Neutrophil (primary cell): ENCODE measurements at regions not wholly inside any gene's neighbourhood (a gene's known extent, or its start where the extent isn't known, plus 50 kb on each side); places are given as distances from the start of the nearest gene placed in this dataset.

ENCODE experiments used
- H3K27ac ChIP-seq: fragments of 200-600 bp; sonication (generic); 2 replicates; pipeline ENCODE4 v1.5.1; 2016; ENCODE audit warnings: mild to moderate bottlenecking, moderate library complexity
- H3K27me3 ChIP-seq: fragments of 200-600 bp; sonication (generic); 2 replicates; pipeline ENCODE4 v1.6.0; 2016; ENCODE audit warnings: mild to moderate bottlenecking
- H3K36me3 ChIP-seq: fragments of 200-600 bp; sonication (generic); 2 replicates; pipeline ENCODE4 v1.5.1; 2017
- H3K4me1 ChIP-seq, 2 experiments: fragments of 200-600 bp in 1 of 2; sonication (generic) in 1 of 2; 1 replicate in 1 of 2; 2 replicates in 1 of 2; pipeline versions ENCODE4 v1.5.1 to v1.6.1; 2013 to 2016; ENCODE audit warnings: low read depth in 1 of 2, low read length in 1 of 2, mild to moderate bottlenecking in 1 of 2, moderate library complexity in 1 of 2; ENCODE audit not compliant: control insufficient read depth in 1 of 2, insufficient read depth in 1 of 2
- H3K4me3 ChIP-seq, 2 experiments: fragments of 200-600 bp in 1 of 2; sonication (generic) in 1 of 2; 1 replicate in 1 of 2; 2 replicates in 1 of 2; pipeline ENCODE4 v1.5.1; 2013 to 2016; ENCODE audit warnings: low read depth in 1 of 2, low read length in 1 of 2, mild to moderate bottlenecking in 1 of 2, moderate library complexity in 1 of 2
- H3K9me3 ChIP-seq: fragments of 200-600 bp; sonication (generic); 2 replicates; pipeline ENCODE4 v1.5.1; 2016
- TF ChIP-seq, protein P1 (sequence below): fragments of 200-600 bp; sonication (generic); IDR thresholded peaks from 2 replicates; pipeline ENCODE4 v1.5.1; 2016; ENCODE audit warnings: antibody characterized with exemption

DNA sequence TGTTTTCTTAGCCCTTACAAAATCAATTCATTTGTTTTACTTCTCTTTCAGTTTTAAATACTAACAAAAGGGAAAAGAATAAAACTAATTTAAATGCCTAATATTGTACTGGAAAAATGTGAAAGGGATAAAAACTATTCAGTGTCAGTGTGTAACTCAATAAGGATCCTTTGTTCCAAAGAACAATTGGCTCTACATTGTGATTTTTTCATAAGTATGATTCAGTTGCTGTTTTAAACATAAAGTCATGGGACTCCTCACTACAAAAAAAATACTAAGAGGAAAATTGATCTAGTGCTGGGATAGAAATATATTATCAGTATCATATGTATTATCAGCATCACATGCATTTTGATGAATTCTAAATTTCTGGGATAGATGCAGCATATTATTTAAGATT is 199.4 kb upstream of the TRAM1L1 start:
- Histone ChIP-seq H3K9me3 (no peaks in the 10 kb centered on the region), H3K4me1 (no peaks in the 10 kb centered on the region), H3K36me3 (no peaks in the 10 kb centered on the region), H3K27me3 (no peaks in the 10 kb centered on the region), H3K27ac (no peak overlapping the region), H3K4me3 (no peak overlapping the region)
- TF ChIP-seq, protein P1, sequence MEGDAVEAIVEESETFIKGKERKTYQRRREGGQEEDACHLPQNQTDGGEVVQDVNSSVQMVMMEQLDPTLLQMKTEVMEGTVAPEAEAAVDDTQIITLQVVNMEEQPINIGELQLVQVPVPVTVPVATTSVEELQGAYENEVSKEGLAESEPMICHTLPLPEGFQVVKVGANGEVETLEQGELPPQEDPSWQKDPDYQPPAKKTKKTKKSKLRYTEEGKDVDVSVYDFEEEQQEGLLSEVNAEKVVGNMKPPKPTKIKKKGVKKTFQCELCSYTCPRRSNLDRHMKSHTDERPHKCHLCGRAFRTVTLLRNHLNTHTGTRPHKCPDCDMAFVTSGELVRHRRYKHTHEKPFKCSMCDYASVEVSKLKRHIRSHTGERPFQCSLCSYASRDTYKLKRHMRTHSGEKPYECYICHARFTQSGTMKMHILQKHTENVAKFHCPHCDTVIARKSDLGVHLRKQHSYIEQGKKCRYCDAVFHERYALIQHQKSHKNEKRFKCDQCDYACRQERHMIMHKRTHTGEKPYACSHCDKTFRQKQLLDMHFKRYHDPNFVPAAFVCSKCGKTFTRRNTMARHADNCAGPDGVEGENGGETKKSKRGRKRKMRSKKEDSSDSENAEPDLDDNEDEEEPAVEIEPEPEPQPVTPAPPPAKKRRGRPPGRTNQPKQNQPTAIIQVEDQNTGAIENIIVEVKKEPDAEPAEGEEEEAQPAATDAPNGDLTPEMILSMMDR: no peak

DNA sequence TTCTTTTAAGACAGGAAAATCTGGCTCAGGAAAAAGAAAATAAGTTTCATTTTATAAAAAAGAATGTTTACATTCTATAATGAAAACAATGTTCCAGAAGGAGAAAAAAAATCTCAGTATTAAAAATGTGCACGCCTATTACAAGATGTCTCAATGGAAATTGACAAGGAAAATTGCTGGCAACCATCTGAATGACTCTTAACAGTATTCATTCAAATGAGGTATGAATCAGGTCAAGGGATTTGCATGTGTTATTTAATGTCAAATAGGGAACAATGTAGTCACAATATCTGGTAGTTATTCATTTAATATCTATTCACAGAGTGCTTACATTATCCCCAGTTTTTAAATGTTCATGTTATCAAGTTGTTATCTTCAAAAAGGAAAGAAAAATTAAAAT is 208.4 kb upstream of the TRAM1L1 start:
- TF ChIP-seq, protein P1: no peak
- Histone ChIP-seq H3K36me3 (no peaks in the 10 kb centered on the region), H3K27ac (no peak overlapping the region), H3K27me3 (no peaks in the 10 kb centered on the region), H3K9me3 (no peaks in the 10 kb centered on the region), H3K4me1 (no peaks in the 10 kb centered on the region), H3K4me3 (no peak overlapping the region)

DNA sequence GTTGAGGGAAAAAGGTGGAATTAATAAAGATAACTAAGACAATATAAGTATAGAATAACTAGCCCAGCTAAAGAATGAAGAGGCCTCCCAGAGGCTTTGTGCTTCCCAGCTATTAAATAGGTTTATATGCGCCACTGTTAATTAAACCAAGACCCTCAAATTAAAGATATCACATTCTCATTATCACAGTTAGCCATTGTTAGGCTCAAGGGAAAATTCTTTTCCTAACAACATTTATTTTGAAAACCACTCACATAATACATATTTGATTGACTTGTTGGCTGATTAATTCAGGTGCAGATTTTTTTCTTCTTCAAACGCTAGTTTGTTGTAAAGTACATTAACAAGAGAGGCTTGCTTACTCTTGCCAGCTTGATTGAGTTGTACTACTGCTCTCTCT is 216.8 kb upstream of the TRAM1L1 start:
- H3K27me3 ChIP-seq: no peaks in the 10 kb centered on the region
- no peak overlapping the region for H3K27ac ChIP-seq
- no peaks in the 10 kb centered on the region for H3K36me3 ChIP-seq
- H3K4me1 ChIP-seq: no peaks in the 10 kb centered on the region
- no peak overlapping the region for H3K4me3 ChIP-seq
- H3K9me3 ChIP-seq: no peaks in the 10 kb centered on the region
- TF ChIP-seq, protein P1: no peak

DNA sequence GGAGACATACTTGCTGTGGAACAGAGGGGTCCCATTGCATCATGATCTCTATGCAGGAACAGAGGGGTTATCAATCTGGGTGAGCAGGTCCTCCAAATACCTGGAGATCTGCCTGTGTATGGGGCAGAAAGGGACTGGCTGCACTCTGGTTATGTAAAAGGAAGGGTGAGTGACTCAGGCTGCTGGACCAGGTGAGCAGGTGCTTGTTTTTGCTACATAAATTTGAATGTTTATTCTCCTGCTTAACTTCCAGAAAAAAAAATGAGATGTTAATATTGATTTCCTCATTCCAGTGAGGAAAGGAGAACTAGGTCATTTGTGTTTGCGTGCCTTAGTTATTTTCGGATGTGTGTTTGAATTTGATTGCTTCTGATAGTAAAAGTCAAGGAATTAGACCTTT is 225.8 kb upstream of the TRAM1L1 start:
- no peak overlapping the region for H3K4me3 ChIP-seq
- TF ChIP-seq, protein P1: no peak
- no peaks in the 10 kb centered on the region for H3K36me3 ChIP-seq

DNA sequence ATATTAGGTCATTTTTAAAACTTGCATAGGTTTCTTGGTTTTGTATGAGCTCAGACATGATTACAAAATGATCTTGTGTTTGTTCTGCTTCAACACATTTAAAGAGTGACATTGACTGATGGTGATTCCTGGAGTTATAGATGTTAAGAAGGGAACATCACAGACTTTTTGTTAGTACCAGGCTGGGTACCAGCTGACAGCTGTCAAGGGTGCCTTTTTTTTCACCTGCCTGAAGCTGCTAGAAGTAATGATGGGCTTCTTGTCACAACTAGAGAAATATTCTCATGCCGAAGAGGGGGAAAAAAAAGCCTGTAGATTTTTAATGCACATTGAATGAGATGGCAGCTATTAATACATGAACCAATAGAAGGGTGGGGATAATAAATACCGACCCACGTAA is 226.6 kb upstream of the TRAM1L1 start:
- H3K27me3 ChIP-seq: no peaks in the 10 kb centered on the region
- TF ChIP-seq, protein P1: no peak
- no peaks in the 10 kb centered on the region for H3K4me1 ChIP-seq
- no peak overlapping the region for H3K4me3 ChIP-seq
- H3K27ac ChIP-seq: no peak overlapping the region
- H3K36me3 ChIP-seq: no peaks in the 10 kb centered on the region
- no peaks in the 10 kb centered on the region for H3K9me3 ChIP-seq

More for the DNA sequence above, 225.8 kb upstream of the TRAM1L1 start:
- H3K27me3 ChIP-seq: no peaks in the 10 kb centered on the region
- no peaks in the 10 kb centered on the region for H3K9me3 ChIP-seq
- H3K27ac ChIP-seq: no peak overlapping the region
- H3K4me1 ChIP-seq: no peaks in the 10 kb centered on the region
